IMR-90 (cell line): ENCODE measurements at regions not wholly inside any gene's neighbourhood (a gene's known extent, or its start where the extent isn't known, plus 50 kb on each side); places are given as distances from the start of the nearest gene placed in this dataset.

Source experiments
- ATAC-seq: fragments of 200-7000 bp; cut with Tn5 transposase; 2 replicates; pipeline ENCODE4 v1.9.1; 2020; ENCODE audit warnings: low read depth, mild to moderate bottlenecking, moderate library complexity
- BruUV-seq: library from RNA; stranded (reverse); fragments of 400-500 nt; replicated peaks from 2 replicates; lab custom pipeline; 2021; lab: Mats Ljungman, UMichigan
- CTCF ChIA-PET: fragments of 300-600 bp; formaldehyde crosslinking; extraction: SDS; loops from one replicate; lab custom pipeline; 2021; ENCODE audit warnings: antibody characterized with exemption; lab: Yijun Ruan, JAX
- POLR2A ChIA-PET: fragments of 300-600 bp; sonication (Branson Sonifier 250); formaldehyde crosslinking; loops from one replicate; lab custom pipeline; 2022; ENCODE audit warnings: antibody characterized with exemption; ENCODE audit not compliant: unreplicated experiment; lab: Charles Lee
- DNase-seq: peaks from one replicate; pipeline ENCODE4 v3.0.0; 2013
- H2AFZ ChIP-seq: replicated peaks from 2 replicates; pipeline ENCODE3; 2013; ENCODE audit warnings: low read length, mild to moderate bottlenecking; ENCODE audit not compliant: poor library complexity
- H2AK5ac ChIP-seq: 2 replicates; pipeline ENCODE4 v1.6.1; 2013; ENCODE audit warnings: low read depth, low read length, inconsistent platforms
- H2AK9ac ChIP-seq: replicated peaks from 2 replicates; pipeline ENCODE3; 2013; ENCODE audit warnings: mild to moderate bottlenecking, low read depth, low read length, moderate library complexity; ENCODE audit not compliant: poor library complexity
- H2BK120ac ChIP-seq: 2 replicates; pipeline ENCODE4 v1.6.1; 2013; ENCODE audit warnings: low read depth, low read length, inconsistent platforms
- H2BK15ac ChIP-seq: 3 replicates; pipeline ENCODE4 v1.6.1; 2013; ENCODE audit warnings: low read depth, low read length, inconsistent platforms
- H2BK20ac ChIP-seq: 2 replicates; pipeline ENCODE4 v1.6.1; 2013; ENCODE audit warnings: low read depth, mild to moderate bottlenecking, inconsistent platforms, low read length, moderate library complexity
- H2BK5ac ChIP-seq: 2 replicates; pipeline ENCODE4 v1.6.1; 2013; ENCODE audit warnings: mild to moderate bottlenecking, low read depth, low read length, inconsistent platforms; ENCODE audit not compliant: poor library complexity, severe bottlenecking
- H3K14ac ChIP-seq: replicated peaks from 2 replicates; pipeline ENCODE4 v1.6.1; 2013; ENCODE audit warnings: low read depth, low read length, inconsistent platforms
- H3K18ac ChIP-seq: 2 replicates; pipeline ENCODE4 v1.6.1; 2013; ENCODE audit warnings: low read depth, low read length, control low read depth
- H3K23ac ChIP-seq: 2 replicates; pipeline ENCODE4 v1.6.1; 2013; ENCODE audit warnings: low read depth, low read length, inconsistent platforms
- H3K27ac ChIP-seq: 2 replicates; pipeline ENCODE4 v1.5.1; 2013; ENCODE audit warnings: mild to moderate bottlenecking, control low read depth, low read length; ENCODE audit not compliant: insufficient read depth
- H3K27me3 ChIP-seq: 2 replicates; pipeline ENCODE4 v1.6.1; 2013; ENCODE audit warnings: low read length; ENCODE audit not compliant: control insufficient read depth, insufficient read depth
- H3K36me3 ChIP-seq: 2 replicates; pipeline ENCODE4 v1.6.1; 2013; ENCODE audit warnings: low read length, mixed read lengths; ENCODE audit not compliant: control insufficient read depth, insufficient read depth
- H3K4ac ChIP-seq: 2 replicates; pipeline ENCODE4 v1.6.1; 2013; ENCODE audit warnings: low read depth, low read length, inconsistent platforms
- H3K4me1 ChIP-seq: 2 replicates; pipeline ENCODE4 v1.6.1; 2013; ENCODE audit warnings: low read length, mixed read lengths; ENCODE audit not compliant: control insufficient read depth, insufficient read depth
- H3K4me2 ChIP-seq: 2 replicates; pipeline ENCODE4 v1.6.1; 2013; ENCODE audit warnings: low read depth, mild to moderate bottlenecking, control low read depth, low read length, moderate library complexity
- H3K4me3 ChIP-seq: 2 replicates; pipeline ENCODE4 v1.5.1; 2013; ENCODE audit warnings: low read depth, mild to moderate bottlenecking, control low read depth, low read length, moderate library complexity; ENCODE audit not compliant: insufficient read depth
- H3K56ac ChIP-seq: 2 replicates; pipeline ENCODE4 v1.6.1; 2013; ENCODE audit warnings: low read length, inconsistent platforms; ENCODE audit not compliant: insufficient read depth; ENCODE audit errors: extremely low read depth
- H3K79me1 ChIP-seq, 2 experiments: 2 replicates each; pipeline ENCODE4 v1.6.1; 2013; ENCODE audit warnings: low read length in 2 of 2, inconsistent platforms in 1 of 2, low read depth in 1 of 2
- H3K9ac ChIP-seq: 2 replicates; pipeline ENCODE4 v1.6.1; 2013; ENCODE audit warnings: low read depth, low read length, control low read depth
- H3K9me1 ChIP-seq: 2 replicates; pipeline ENCODE4 v1.6.1; 2013; ENCODE audit warnings: low read length, inconsistent platforms; ENCODE audit not compliant: insufficient read depth
- H3K9me3 ChIP-seq: 2 replicates; pipeline ENCODE4 v1.6.1; 2013; ENCODE audit warnings: low read length; ENCODE audit not compliant: control insufficient read depth, insufficient read depth
- H4K20me1 ChIP-seq: 2 replicates; pipeline ENCODE4 v1.6.1; 2013; ENCODE audit warnings: low read length, inconsistent platforms; ENCODE audit not compliant: insufficient read depth
- H4K5ac ChIP-seq: 2 replicates; pipeline ENCODE4 v1.6.1; 2013; ENCODE audit warnings: mild to moderate bottlenecking, low read depth, low read length, control low read depth
- H4K8ac ChIP-seq, 2 experiments: 2 replicates each; pipeline ENCODE4 v1.6.1; 2013; ENCODE audit warnings: low read depth in 2 of 2, low read length in 2 of 2, control low read depth in 1 of 2, inconsistent platforms in 1 of 2
- H4K91ac ChIP-seq: 2 replicates; pipeline ENCODE4 v1.6.1; 2013; ENCODE audit warnings: low read depth, low read length, inconsistent platforms; ENCODE audit not compliant: insufficient read depth
- BHLHE40 ChIP-seq: fragments of 150-350 bp; IDR thresholded peaks from 2 replicates; pipeline ENCODE4 v1.6.1; 2016; ENCODE audit warnings: mild to moderate bottlenecking, low read depth, low read length
- CEBPB ChIP-seq: IDR thresholded peaks from 2 replicates; pipeline ENCODE4 v1.6.1; 2012; ENCODE audit warnings: low read depth, low read length, improper control_type of control experiment
- CHD1 ChIP-seq: IDR thresholded peaks from 2 replicates; pipeline ENCODE4 v1.6.1; 2012; ENCODE audit warnings: low read depth, low read length, improper control_type of control experiment
- CTCF ChIP-seq: conservative IDR thresholded peaks from 2 replicates; pipeline ENCODE4 v1.5.1; 2012; ENCODE audit warnings: mild to moderate bottlenecking, low read depth, low read length, improper control_type of control experiment
- ELK1 ChIP-seq: fragments of 150-350 bp; IDR thresholded peaks from 2 replicates; pipeline ENCODE4 v1.6.1; 2016; ENCODE audit warnings: low read depth, mild to moderate bottlenecking, low read length, moderate library complexity, borderline replicate concordance
- FOS ChIP-seq: fragments of 150-350 bp; IDR thresholded peaks from 2 replicates; pipeline ENCODE4 v1.6.1; 2016; ENCODE audit warnings: low read depth, low read length
- MAFK ChIP-seq: IDR thresholded peaks from 2 replicates; pipeline ENCODE4 v1.6.1; 2012; ENCODE audit warnings: low read depth, low read length, improper control_type of control experiment
- MAZ ChIP-seq: IDR thresholded peaks from 2 replicates; pipeline ENCODE4 v1.6.1; 2012; ENCODE audit warnings: low read depth, mild to moderate bottlenecking, low read length, improper control_type of control experiment, moderate library complexity, borderline replicate concordance
- MXI1 ChIP-seq: IDR thresholded peaks from 2 replicates; pipeline ENCODE4 v1.6.1; 2012; ENCODE audit warnings: low read depth, mild to moderate bottlenecking, low read length, moderate library complexity, borderline replicate concordance
- NFE2L2 ChIP-seq: fragments of 150-350 bp; IDR thresholded peaks from 2 replicates; pipeline ENCODE4 v1.6.1; 2016; ENCODE audit warnings: low read depth, mild to moderate bottlenecking, low read length
- POLR2A ChIP-seq: IDR thresholded peaks from 2 replicates; pipeline ENCODE4 v1.6.1; 2012; ENCODE audit warnings: mild to moderate bottlenecking, low read depth, low read length
- RAD21 ChIP-seq: IDR thresholded peaks from 2 replicates; pipeline ENCODE4 v1.6.1; 2012; ENCODE audit warnings: low read length, improper control_type of control experiment
- RCOR1 ChIP-seq: IDR thresholded peaks from 2 replicates; pipeline ENCODE4 v1.6.1; 2012; ENCODE audit warnings: mild to moderate bottlenecking, low read length, improper control_type of control experiment; ENCODE audit not compliant: insufficient replicate concordance
- RFX5 ChIP-seq: IDR thresholded peaks from 2 replicates; pipeline ENCODE4 v1.8.0; 2012; ENCODE audit warnings: low read depth, mild to moderate bottlenecking, low read length, moderate library complexity
- SMC3 ChIP-seq: fragments of 150-350 bp; IDR thresholded peaks from 2 replicates; pipeline ENCODE4 v1.6.1; 2016; ENCODE audit warnings: low read depth, mild to moderate bottlenecking, antibody characterized with exemption, low read length, moderate library complexity
- USF2 ChIP-seq: fragments of 150-350 bp; IDR thresholded peaks from 2 replicates; pipeline ENCODE4 v1.6.1; 2017; ENCODE audit warnings: mild to moderate bottlenecking, antibody characterized with exemption, low read length, low read depth
- WGBS, 2 experiments: methylation state at CpG; one replicate each; pipeline versions ENCODE4 v1.1.5 to v1.1.7; 2013; ENCODE audit warnings: missing lambda C conversion rate in 2 of 2; ENCODE audit not compliant: insufficient read length in 1 of 2; ENCODE audit errors: extremely low coverage in 2 of 2; 5-methylcytosine and 5-hydroxymethylcytosine counted together
- dilution Hi-C: fragments of 300-500 bp; cut with HindIII; formaldehyde crosslinking; loops from one replicate; pipeline ENCODE4 v1.14.3; 2018; ENCODE audit warnings: low sequenced_read_pairs; ENCODE audit not compliant: unreplicated experiment
- in situ Hi-C: fragments of 300-500 bp; cut with MboI; formaldehyde crosslinking; loops from 3 replicates; pipeline ENCODE4 v1.14.3; 2019; ENCODE audit warnings: low sequenced_read_pairs, inconsistent platforms, mixed read lengths
- intact Hi-C: fragments of 100-400 bp; cut with micrococcal nuclease; formaldehyde crosslinking; loops from 2 replicates; pipeline ENCODE4 v1.10.0; 2022

- WGBS, 2 experiments: no CpG with 5 or more reads among the region's 1 CpG
Observed at GRCh38 chr4:132910229-132910748, 238.8 kb upstream of the PCDH10 start.

More at GRCh38 chr4:132910229-132910748, 238.8 kb upstream of the PCDH10 start:
- no peak overlapping the region for H3K9ac ChIP-seq
- H3K4ac ChIP-seq: no peak overlapping the region
- no peak overlapping the region for H4K91ac ChIP-seq
- H2AFZ ChIP-seq: no peak overlapping the region
- no peak overlapping the region for H3K4me2 ChIP-seq
- ATAC-seq (no peak), DNase-seq (no peak)
- no peak overlapping the region for H3K56ac ChIP-seq
- TF ChIP-seq CEBPB (no peak), RFX5 (no peak), MAFK (no peak), CTCF (no peak), RAD21 (no peak), MXI1 (no peak), NFE2L2 (no peak), BHLHE40 (no peak), USF2 (no peak), POLR2A (no peak), ELK1 (no peak), CHD1 (no peak), SMC3 (no peak), RCOR1 (no peak), FOS (no peak), MAZ (no peak)
- H3K36me3 ChIP-seq: no peaks in the 10 kb centered on the region
- H3K14ac ChIP-seq: no peak overlapping the region
- no peak overlapping the region for H4K8ac ChIP-seq
- no peak overlapping the region for H2AK9ac ChIP-seq
- no peak overlapping the region for H3K18ac ChIP-seq
- H3K9me3 ChIP-seq: no peaks in the 10 kb centered on the region
- H3K79me1 ChIP-seq: no peaks in the 10 kb centered on the region
- H4K20me1 ChIP-seq: no peaks in the 10 kb centered on the region
- intact Hi-C loops: no loop called here
- dilution Hi-C loops: no loop called here
- POLR2A ChIA-PET: no interaction called here
- H3K27ac ChIP-seq: no peak overlapping the region
- in situ Hi-C loops: no loop called here
- no peak overlapping the region for H2BK20ac ChIP-seq
- H2BK15ac ChIP-seq: no peak overlapping the region
- no TSS peak for BruUV-seq
- CTCF ChIA-PET: no interaction called here
- no peak overlapping the region for H3K23ac ChIP-seq
- H3K4me1 ChIP-seq: no peaks in the 10 kb centered on the region
- H3K27me3 ChIP-seq: no peaks in the 10 kb centered on the region
- H2AK5ac ChIP-seq: no peak overlapping the region
- H2BK120ac ChIP-seq: no peak overlapping the region
- H4K5ac ChIP-seq: no peak overlapping the region
- no peak overlapping the region for H3K4me3 ChIP-seq
- no peak overlapping the region for H2BK5ac ChIP-seq
- no peaks in the 10 kb centered on the region for H3K9me1 ChIP-seq
